ENCODE measurements at regions not wholly inside any gene's neighbourhood (a gene's known extent, or its start where the extent isn't known, plus 50 kb on each side); places are given as distances from the start of the nearest gene placed in this dataset.

- Histone ChIP-seq H3K36me3 (ENCODE audit: control insufficient read depth in 1 of 2, insufficient read depth in 2 of 2, low read depth in 1 of 2, low read length in 2 of 2) (no peaks in the 10 kb centered on the region), H3K4me2 (ENCODE audit: low read length, poor library complexity, severe bottlenecking) (no peak overlapping the region), H3K9me3 (ENCODE audit: control insufficient read depth, low read length) (no peaks in the 10 kb centered on the region), H3K4me3 (ENCODE audit: insufficient read depth in 1 of 2, low read depth in 1 of 2, low read length in 2 of 2) (no peak overlapping the region), H3K14ac (ENCODE audit: low read length in 2 of 2) (no peak overlapping the region), H2BK5ac (ENCODE audit: low read depth, low read length, poor library complexity, severe bottlenecking) (no peak overlapping the region), H2BK120ac (ENCODE audit: low read depth, low read length) (no peak overlapping the region), H3K9ac (ENCODE audit: low read length) (no peak overlapping the region), H3K79me1 (replicated peaks; ENCODE audit: low read length, poor library complexity, severe bottlenecking) (no peaks in the 10 kb centered on the region), H3K23ac (ENCODE audit: low read length in 2 of 2) (no peak overlapping the region), H4K91ac (ENCODE audit: low read length) (no peak overlapping the region), H2AK5ac (ENCODE audit: low read length, severe bottlenecking) (no peak overlapping the region), H3K18ac (ENCODE audit: low read depth in 1 of 2, low read length in 2 of 2) (no peak overlapping the region), H2BK12ac (ENCODE audit: low read length in 2 of 2) (no peak overlapping the region), H4K8ac (ENCODE audit: low read length) (no peak overlapping the region), H3K27me3 (ENCODE audit: control insufficient read depth in 1 of 2, insufficient read depth in 1 of 2, low read length in 2 of 2) (peaks cover 4 to 18% of the 10 kb centered on the region in 2 experiments), H3K4me1 (ENCODE audit: control insufficient read depth, insufficient read depth, low read depth, low read length) (no peaks in the 10 kb centered on the region), H3K27ac (ENCODE audit: low read length, poor library complexity, severe bottlenecking) (no peak overlapping the region), H2BK15ac (ENCODE audit: low read depth, poor library complexity, severe bottlenecking) (no peak overlapping the region), H3K4ac (ENCODE audit: low read depth in 1 of 2, low read length in 2 of 2) (no peak overlapping the region), H2AFZ (ENCODE audit: low read depth, low read length) (no peak overlapping the region)
- DNase-seq: no peak
- WGBS: 79% methylated on average over 4 of the region's 4 CpGs
Measured at GRCh38 chr2:2690985-2691384, 359.9 kb upstream of the MYT1L start.

GRCh38 chr2:2689306-2689705 is 358.2 kb upstream of the MYT1L start:
- H4K91ac ChIP-seq (ENCODE audit: low read length): no peak overlapping the region

GRCh38 chr2:2688254-2688653 is 357.2 kb upstream of the MYT1L start:
- Histone ChIP-seq H3K27ac (ENCODE audit: low read length, poor library complexity, severe bottlenecking) (no peak overlapping the region), H2BK15ac (ENCODE audit: low read depth, poor library complexity, severe bottlenecking) (no peak overlapping the region), H3K18ac (ENCODE audit: low read depth in 1 of 2, low read length in 2 of 2) (no peak overlapping the region), H3K27me3 (ENCODE audit: control insufficient read depth in 1 of 2, insufficient read depth in 1 of 2, low read length in 2 of 2) (peaks cover 4 to 8% of the 10 kb centered on the region in 2 experiments), H4K8ac (ENCODE audit: low read length) (no peak overlapping the region), H2BK12ac (ENCODE audit: low read length in 2 of 2) (no peak overlapping the region), H3K4me2 (ENCODE audit: low read length, poor library complexity, severe bottlenecking) (no peak overlapping the region), H4K91ac (ENCODE audit: low read length) (no peak overlapping the region), H3K14ac (ENCODE audit: low read length in 2 of 2) (no peak overlapping the region), H3K4ac (ENCODE audit: low read depth in 1 of 2, low read length in 2 of 2) (no peak overlapping the region), H3K36me3 (ENCODE audit: control insufficient read depth in 1 of 2, insufficient read depth in 2 of 2, low read depth in 1 of 2, low read length in 2 of 2) (no peaks in the 10 kb centered on the region), H2AK5ac (ENCODE audit: low read length, severe bottlenecking) (no peak overlapping the region), H3K4me3 (ENCODE audit: insufficient read depth in 1 of 2, low read depth in 1 of 2, low read length in 2 of 2) (no peak overlapping the region), H2BK5ac (ENCODE audit: low read depth, low read length, poor library complexity, severe bottlenecking) (no peak overlapping the region), H2AFZ (ENCODE audit: low read depth, low read length) (no peak overlapping the region), H3K79me1 (replicated peaks; ENCODE audit: low read length, poor library complexity, severe bottlenecking) (no peaks in the 10 kb centered on the region), H3K9me3 (ENCODE audit: control insufficient read depth, low read length) (no peaks in the 10 kb centered on the region), H3K9ac (ENCODE audit: low read length) (no peak overlapping the region), H3K4me1 (ENCODE audit: control insufficient read depth, insufficient read depth, low read depth, low read length) (no peaks in the 10 kb centered on the region), H2BK120ac (ENCODE audit: low read depth, low read length) (no peak overlapping the region), H3K23ac (ENCODE audit: low read length in 2 of 2) (no peak overlapping the region)
- WGBS: 75% methylated on average over 6 of the region's 6 CpGs
- no peak for DNase-seq

More at GRCh38 chr2:2689306-2689705, 358.2 kb upstream of the MYT1L start:
- Histone ChIP-seq H3K4me3 (ENCODE audit: insufficient read depth in 1 of 2, low read depth in 1 of 2, low read length in 2 of 2) (no peak overlapping the region), H3K14ac (ENCODE audit: low read length in 2 of 2) (no peak overlapping the region), H3K9ac (ENCODE audit: low read length) (no peak overlapping the region), H2AFZ (ENCODE audit: low read depth, low read length) (no peak overlapping the region), H3K9me3 (ENCODE audit: control insufficient read depth, low read length) (no peaks in the 10 kb centered on the region), H3K4me2 (ENCODE audit: low read length, poor library complexity, severe bottlenecking) (no peak overlapping the region), H3K79me1 (replicated peaks; ENCODE audit: low read length, poor library complexity, severe bottlenecking) (no peaks in the 10 kb centered on the region), H2AK5ac (ENCODE audit: low read length, severe bottlenecking) (no peak overlapping the region), H2BK12ac (ENCODE audit: low read length in 2 of 2) (no peak overlapping the region), H3K23ac (ENCODE audit: low read length in 2 of 2) (no peak overlapping the region), H2BK120ac (ENCODE audit: low read depth, low read length) (no peak overlapping the region), H4K8ac (ENCODE audit: low read length) (no peak overlapping the region), H2BK5ac (ENCODE audit: low read depth, low read length, poor library complexity, severe bottlenecking) (no peak overlapping the region), H3K27ac (ENCODE audit: low read length, poor library complexity, severe bottlenecking) (no peak overlapping the region), H2BK15ac (ENCODE audit: low read depth, poor library complexity, severe bottlenecking) (no peak overlapping the region), H3K27me3 (ENCODE audit: control insufficient read depth in 1 of 2, insufficient read depth in 1 of 2, low read length in 2 of 2) (peaks cover 4 to 8% of the 10 kb centered on the region in 2 experiments), H3K36me3 (ENCODE audit: control insufficient read depth in 1 of 2, insufficient read depth in 2 of 2, low read depth in 1 of 2, low read length in 2 of 2) (no peaks in the 10 kb centered on the region), H3K4ac (ENCODE audit: low read depth in 1 of 2, low read length in 2 of 2) (no peak overlapping the region), H3K18ac (ENCODE audit: low read depth in 1 of 2, low read length in 2 of 2) (no peak overlapping the region), H3K4me1 (ENCODE audit: control insufficient read depth, insufficient read depth, low read depth, low read length) (no peaks in the 10 kb centered on the region)
- WGBS: 93% methylated on average over 12 of the region's 12 CpGs
- no peak for DNase-seq

GRCh38 chr2:2687745-2688144 is 356.7 kb upstream of the MYT1L start:
- Histone ChIP-seq H3K4me2 (ENCODE audit: low read length, poor library complexity, severe bottlenecking) (no peak overlapping the region), H3K4me1 (ENCODE audit: control insufficient read depth, insufficient read depth, low read depth, low read length) (no peaks in the 10 kb centered on the region), H3K4me3 (ENCODE audit: insufficient read depth in 1 of 2, low read depth in 1 of 2, low read length in 2 of 2) (no peak overlapping the region), H3K79me1 (replicated peaks; ENCODE audit: low read length, poor library complexity, severe bottlenecking) (no peaks in the 10 kb centered on the region), H3K18ac (ENCODE audit: low read depth in 1 of 2, low read length in 2 of 2) (no peak overlapping the region), H3K36me3 (ENCODE audit: control insufficient read depth in 1 of 2, insufficient read depth in 2 of 2, low read depth in 1 of 2, low read length in 2 of 2) (no peaks in the 10 kb centered on the region), H3K27ac (ENCODE audit: low read length, poor library complexity, severe bottlenecking) (no peak overlapping the region), H2BK120ac (ENCODE audit: low read depth, low read length) (no peak overlapping the region), H3K9me3 (ENCODE audit: control insufficient read depth, low read length) (no peaks in the 10 kb centered on the region), H3K4ac (ENCODE audit: low read depth in 1 of 2, low read length in 2 of 2) (no peak overlapping the region), H3K23ac (ENCODE audit: low read length in 2 of 2) (no peak overlapping the region), H2BK15ac (ENCODE audit: low read depth, poor library complexity, severe bottlenecking) (no peak overlapping the region), H3K9ac (ENCODE audit: low read length) (no peak overlapping the region), H4K91ac (ENCODE audit: low read length) (no peak overlapping the region), H2AK5ac (ENCODE audit: low read length, severe bottlenecking) (no peak overlapping the region), H4K8ac (ENCODE audit: low read length) (no peak overlapping the region), H2BK5ac (ENCODE audit: low read depth, low read length, poor library complexity, severe bottlenecking) (no peak overlapping the region), H2BK12ac (ENCODE audit: low read length in 2 of 2) (no peak overlapping the region), H3K27me3 (ENCODE audit: control insufficient read depth in 1 of 2, insufficient read depth in 1 of 2, low read length in 2 of 2) (peaks cover 6 to 8% of the 10 kb centered on the region in 2 experiments), H3K14ac (ENCODE audit: low read length in 2 of 2) (no peak overlapping the region), H2AFZ (ENCODE audit: low read depth, low read length) (no peak overlapping the region)
- DNase-seq: no peak
- WGBS: 66% methylated on average over 5 of the region's 5 CpGs

All from mesenchymal stem cell (in vitro differentiated cells and primary cell).